ENCODE measurements at regions not wholly inside any gene's neighbourhood (a gene's known extent, or its start where the extent isn't known, plus 50 kb on each side); places are given as distances from the start of the nearest gene placed in this dataset.

DNA sequence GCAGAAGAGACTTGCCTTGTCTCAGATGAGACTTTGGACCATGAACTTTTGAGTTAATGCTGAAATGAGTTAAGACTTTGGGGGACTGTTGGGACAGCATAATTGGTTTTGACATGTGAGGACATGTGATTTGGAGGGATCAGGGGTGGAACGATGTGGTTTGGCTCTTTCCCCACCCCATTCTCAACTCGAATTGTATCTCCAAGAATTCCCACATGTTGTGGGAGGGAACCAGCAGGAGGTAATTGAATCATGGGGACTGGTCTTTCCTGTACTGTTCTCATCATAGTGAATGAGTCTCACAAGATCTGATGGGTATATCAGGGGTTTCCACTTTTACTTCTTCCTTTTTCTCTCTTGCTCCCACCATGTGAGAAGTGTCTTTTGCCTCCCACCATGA, 229.7 kb upstream of the KCND2 start:
- TF ChIP-seq CTCF (IDR thresholded peaks at IDR 0.05; ENCODE audit: insufficient read depth, low read length, poor library complexity, severe bottlenecking) (no peak), EZH2phosphoT487 (conservative IDR thresholded peaks at IDR 0.05; ENCODE audit: low read length) (no peak)
